ENCODE measurements at regions not wholly inside any gene's neighbourhood (a gene's known extent, or its start where the extent isn't known, plus 50 kb on each side); places are given as distances from the start of the nearest gene placed in this dataset.

- Histone ChIP-seq H2BK5ac (ENCODE audit: low read depth, low read length) (no peak overlapping the region), H3K56ac (replicated peaks; ENCODE audit: insufficient read length, low read depth, low read length) (no peak overlapping the region), H3K36me3 (ENCODE audit: control insufficient read depth in 2 of 4, insufficient read depth in 4 of 4, low read length in 3 of 4) (no peaks in the 10 kb centered on the region), H4K5ac (ENCODE audit: insufficient read length, low read depth, low read length) (no peak overlapping the region), H3K23ac (ENCODE audit: insufficient read length) (no peak overlapping the region), H2BK15ac (ENCODE audit: low read length) (no peak overlapping the region), H3K23me2 (ENCODE audit: low read depth, low read length) (no peaks in the 10 kb centered on the region), H2AFZ (ENCODE audit: low read length) (no peak overlapping the region), H3K9ac (replicated peaks in 1 of 4; ENCODE audit: extremely low read depth in 1 of 4, low read depth in 3 of 4, low read length in 3 of 4) (no peak overlapping the region), H2AK5ac (ENCODE audit: low read depth, low read length) (no peak overlapping the region), H3K4ac (replicated peaks; ENCODE audit: insufficient read length, low read depth, low read length) (no peak overlapping the region), H4K20me1 (replicated peaks in 1 of 2; ENCODE audit: control insufficient read depth in 1 of 2, insufficient read depth in 2 of 2, low read length in 2 of 2) (no peaks in the 10 kb centered on the region), H3K27ac (ENCODE audit: low read depth, low read length) (no peak overlapping the region), H3K27me3 (replicated peaks in 1 of 4; ENCODE audit: control insufficient read depth in 3 of 4, extremely low read depth in 1 of 4, insufficient read depth in 3 of 4, low read length in 3 of 4) (no peaks in the 10 kb centered on the region), H2BK20ac (ENCODE audit: low read length) (no peak overlapping the region), H3K4me3 (ENCODE audit: extremely low read depth in 1 of 4, insufficient read depth in 2 of 4, low read depth in 3 of 4, low read length in 4 of 4) (no peak overlapping the region), H3K18ac (ENCODE audit: extremely low read depth, low read length) (no peak overlapping the region), H2BK12ac (ENCODE audit: low read depth, low read length) (no peak overlapping the region), H3K14ac (ENCODE audit: insufficient read length) (no peak overlapping the region), H4K8ac (ENCODE audit: extremely low read depth, insufficient read depth, low read length) (no peak overlapping the region; the same call in 1 of the 2 replicates), H3K79me1 (ENCODE audit: low read depth, low read length) (no peaks in the 10 kb centered on the region), H3K4me2 (ENCODE audit: insufficient read depth in 1 of 2, low read depth in 2 of 2, low read length in 2 of 2) (no peak overlapping the region), H2BK120ac (replicated peaks; ENCODE audit: low read depth, low read length) (no peak overlapping the region), H3K9me3 (ENCODE audit: insufficient read depth in 2 of 2, low read depth in 1 of 2, low read length in 1 of 2) (no peaks in the 10 kb centered on the region), H3K4me1 (replicated peaks in 1 of 4; ENCODE audit: control insufficient read depth in 3 of 4, insufficient read depth in 4 of 4, low read length in 3 of 4) (no peaks in the 10 kb centered on the region), H3K79me2 (ENCODE audit: control insufficient read depth in 1 of 2, insufficient read depth in 2 of 2, low read length in 2 of 2) (no peaks in the 10 kb centered on the region), H4K91ac (replicated peaks; ENCODE audit: insufficient read length, low read length) (no peak overlapping the region)
- FAIRE-seq (no peak), DNase-seq (ENCODE audit: low read depth in 1 of 2, low spot score in 2 of 2) (no peak)
- WGBS, 2 experiments (ENCODE audit: extremely low coverage in 1 of 2, insufficient coverage in 1 of 2, insufficient read length in 1 of 2, insufficient replicate concordance in 2 of 2, low coverage in 1 of 2, low lambda C conversion rate in 2 of 2, missing lambda C conversion rate in 1 of 2), result 96% methylated on average over 4 of the region's 4 CpGs; no CpG with 5 or more reads in 1 of the 2 experiments
- TF ChIP-seq JUND (IDR thresholded peaks at IDR 0.05; ENCODE audit: low read length) (no peak), KDM5A (IDR thresholded peaks at IDR 0.05; ENCODE audit: low read length) (no peak)
- ChIA-PET POLR2A (ENCODE audit: partially characterized antibody) (no interaction called here), CTCF (ENCODE audit: partially characterized antibody) (no interaction called here)
Measured at GRCh38 chr2:235360446-235360845, 133.4 kb upstream of the AGAP1 start.
